ENCODE measurements at regions not wholly inside any gene's neighbourhood (a gene's known extent, or its start where the extent isn't known, plus 50 kb on each side); places are given as distances from the start of the nearest gene placed in this dataset.

- TF ChIP-seq CTCF (CRISPR knock-in tag; IDR thresholded peaks at IDR 0.05) = no peak
- TF ChIP-seq ZNF740 (CRISPR knock-in tag; IDR thresholded peaks at IDR 0.05) = no peak
- no peak for TF ChIP-seq KAT7 (CRISPR knock-in tag; IDR thresholded peaks at IDR 0.05; ENCODE audit: borderline replicate concordance)
These were observed 183.9 kb upstream of the WDR11 start for GRCh38 chr10:120667276-120667675.
